ELR (cell line): ENCODE measurements at regions not wholly inside any gene's neighbourhood (a gene's known extent, or its start where the extent isn't known, plus 50 kb on each side); places are given as distances from the start of the nearest gene placed in this dataset.

Experiments used
- DNase-seq: peaks from one replicate; pipeline ENCODE4 v3.0.0-alpha.2; 2015; ENCODE audit warnings: low read depth

DNA sequence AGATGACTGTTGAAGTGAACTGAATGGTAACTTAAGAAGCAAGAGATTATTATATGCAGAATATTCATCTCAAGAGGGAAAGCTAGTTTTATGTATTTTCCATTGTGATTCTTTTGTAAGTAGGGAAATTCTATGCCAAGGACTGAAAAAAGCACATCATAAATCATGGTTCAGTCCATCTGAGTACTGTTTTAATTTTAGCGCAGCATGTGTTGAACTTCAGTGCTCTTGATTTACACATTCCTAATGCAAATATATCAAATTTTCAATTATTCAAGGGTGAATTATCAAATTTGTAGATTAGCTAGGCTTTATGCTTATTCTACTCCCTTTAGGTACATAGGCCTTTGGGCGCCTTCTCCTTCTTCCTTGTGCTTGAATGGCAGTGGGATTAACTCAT is 50.3 kb upstream of the TCF12 start:
- DNase-seq = no peak

DNA sequence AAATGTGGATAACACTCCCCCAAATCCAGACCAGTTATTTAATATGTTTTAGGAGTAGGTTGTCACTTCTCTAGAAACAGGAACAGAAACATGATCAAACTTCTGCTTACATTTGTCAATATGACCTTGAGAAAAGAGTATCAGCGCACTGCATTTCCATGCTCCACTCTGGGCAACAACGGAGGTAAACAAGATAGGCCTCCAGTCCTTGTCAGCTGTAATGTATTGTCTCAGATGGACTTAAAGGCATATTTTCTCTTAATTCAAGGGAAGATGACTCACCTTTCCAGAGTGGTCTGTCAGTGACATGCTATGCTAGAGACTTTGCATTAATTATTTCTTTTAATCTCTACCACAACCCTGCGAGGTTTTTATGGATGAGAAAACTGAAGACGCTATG is 51.6 kb upstream of the TCF12 start:
- peak; percentile 42 for DNase-seq

DNA sequence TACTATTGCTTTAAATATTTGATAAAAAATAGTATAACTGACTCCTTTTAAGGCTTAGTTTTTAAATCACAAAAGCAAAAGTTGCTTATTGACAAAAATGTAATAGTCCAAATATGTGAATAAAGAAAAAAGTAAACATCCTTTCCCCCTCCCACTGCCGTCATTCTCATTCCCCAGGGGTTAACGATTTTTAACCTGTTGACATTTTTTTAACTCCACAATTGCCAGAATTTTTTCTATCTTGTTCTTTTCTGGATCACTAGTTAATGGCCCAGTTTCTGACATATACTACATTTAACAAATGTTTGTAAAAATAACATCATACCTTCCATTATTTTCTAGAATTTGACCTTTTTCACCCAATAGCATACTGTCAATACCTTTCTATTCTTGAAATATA is 60.6 kb upstream of the TCF12 start:
- DNase-seq = no peak

DNA sequence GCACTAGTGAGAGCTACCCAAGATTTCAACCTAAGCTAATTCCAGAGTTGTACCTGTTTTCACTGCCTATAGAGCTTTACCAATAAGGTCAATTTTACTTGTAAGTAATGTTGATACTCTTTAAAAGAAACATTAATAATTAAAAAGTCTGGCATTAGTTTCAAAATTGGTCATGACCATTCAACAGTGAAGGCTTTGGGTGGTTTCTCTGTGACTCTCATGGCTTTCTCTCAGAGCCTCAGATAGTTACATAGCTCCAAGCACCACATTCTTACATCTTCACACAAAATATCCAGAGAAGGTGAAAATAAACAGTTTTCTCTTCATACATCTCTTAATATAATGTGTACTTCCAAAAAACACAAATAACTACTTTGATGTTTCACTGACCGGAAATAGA is 61.5 kb upstream of the TCF12 start:
- no peak for DNase-seq

DNA sequence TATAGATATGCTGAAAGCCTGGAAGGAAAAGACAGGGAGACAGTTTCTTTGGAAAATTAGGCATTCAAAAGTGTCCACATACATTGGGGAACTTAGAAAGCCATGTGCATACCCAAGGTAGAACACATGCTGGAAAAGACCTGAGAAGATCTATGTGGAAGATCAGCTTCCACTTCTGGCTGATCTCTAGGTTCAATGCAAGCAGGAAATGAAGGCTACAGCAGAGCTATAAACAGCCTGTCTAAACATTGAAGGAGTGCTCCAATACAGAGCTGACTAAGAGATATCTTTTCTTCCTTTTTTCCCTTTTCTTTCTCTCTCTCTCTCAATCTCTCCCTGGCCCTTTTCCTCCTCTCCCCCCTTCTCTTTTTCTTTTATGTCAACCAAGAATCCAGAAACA is 73.6 kb upstream of the TCF12 start:
- DNase-seq = no peak

DNA sequence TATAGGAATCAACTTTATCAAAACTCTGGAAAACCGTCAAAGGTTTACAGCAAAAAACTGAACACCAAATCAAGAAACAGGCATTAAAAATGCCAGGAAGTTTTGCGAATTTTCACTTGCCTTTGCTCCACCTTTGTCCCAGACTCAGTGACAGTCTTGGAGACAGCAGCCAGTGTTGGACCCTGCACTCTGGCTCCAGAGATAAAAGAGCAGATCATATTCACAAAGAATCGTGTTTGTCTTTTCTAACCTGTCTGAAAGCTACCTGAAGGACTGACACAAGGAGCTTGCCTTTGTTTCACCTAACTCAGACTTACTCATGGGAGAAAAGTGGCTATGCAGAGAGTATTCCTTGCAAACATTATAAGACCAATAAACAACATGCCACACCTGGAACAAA is 74.0 kb upstream of the TCF12 start:
- DNase-seq = no peak

DNA sequence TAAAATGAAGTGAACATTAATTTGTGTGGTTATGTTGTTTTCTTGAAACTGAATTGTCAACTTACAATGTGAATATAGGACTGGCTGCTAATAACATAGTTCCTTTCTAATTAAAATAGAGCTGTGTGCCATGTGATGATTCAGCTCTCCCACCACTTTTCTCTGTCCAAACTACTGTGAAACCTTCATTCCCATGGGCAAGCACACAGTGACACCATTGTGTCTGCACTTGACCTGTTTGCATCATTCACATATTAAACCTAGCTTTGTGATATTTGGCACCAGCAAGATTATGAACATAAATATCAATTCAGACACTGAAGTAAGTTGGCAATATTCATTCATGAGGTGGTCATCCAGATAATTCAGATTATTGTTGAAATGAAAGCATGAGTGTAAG is 78.8 kb upstream of the TCF12 start:
- no peak for DNase-seq

DNA sequence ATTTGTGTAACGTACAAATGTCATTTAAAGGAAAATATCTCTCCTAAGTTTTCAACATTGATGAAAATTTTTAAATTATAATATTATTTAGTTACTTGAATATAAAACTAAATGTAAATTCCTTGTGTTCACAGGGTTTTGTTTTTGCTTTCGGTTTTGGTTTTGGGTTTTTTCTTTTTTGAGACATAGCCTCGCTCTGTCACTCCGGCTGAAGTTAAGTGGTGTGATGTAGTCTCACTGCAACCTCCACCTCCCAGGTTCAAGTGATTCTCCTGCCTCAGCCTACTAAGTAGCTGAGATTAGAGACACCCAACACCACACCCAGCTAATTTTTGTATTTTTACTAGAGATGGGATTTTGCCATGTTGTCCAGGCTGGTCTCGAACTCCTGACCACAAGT is 79.3 kb upstream of the TCF12 start:
- no peak for DNase-seq

DNA sequence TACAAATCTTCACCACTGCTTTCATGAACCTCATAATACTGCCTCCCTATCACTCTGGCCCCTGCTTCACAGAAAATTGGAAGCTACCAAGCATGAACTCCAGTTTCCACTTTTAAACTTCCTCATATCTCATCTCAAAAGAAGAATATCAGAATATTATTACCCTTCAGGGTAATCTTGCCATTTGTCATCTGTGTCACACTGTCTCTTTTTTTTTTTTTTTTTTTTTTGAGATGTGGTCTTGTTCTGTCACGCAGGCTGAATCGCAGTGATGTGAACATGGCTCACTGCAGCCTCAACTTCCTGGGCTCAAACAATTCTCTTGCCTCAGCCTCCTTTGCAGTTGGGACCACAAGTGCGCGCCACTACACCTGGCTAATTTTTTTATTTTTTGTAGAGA is 80.4 kb upstream of the TCF12 start:
- no peak for DNase-seq

DNA sequence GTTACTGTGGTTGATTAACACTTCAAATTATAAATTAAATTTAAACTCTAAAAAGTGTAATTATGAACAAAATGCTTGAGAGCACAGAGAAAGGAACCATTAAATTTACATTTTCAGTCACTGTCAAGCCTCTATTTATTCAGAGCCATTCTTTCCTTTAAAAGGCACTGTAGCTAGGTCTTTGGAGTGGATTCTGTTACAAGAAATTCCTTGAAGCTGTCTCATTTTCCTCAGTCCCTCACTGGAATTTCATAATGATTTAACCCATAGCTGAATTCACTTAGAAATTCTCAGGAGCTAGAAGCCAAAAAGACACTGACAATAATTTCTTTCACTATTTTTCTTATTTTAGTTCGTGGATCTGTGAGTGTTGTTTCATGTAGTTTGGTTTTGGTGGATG is 81.2 kb upstream of the TCF12 start:
- DNase-seq = peak; percentile 29

DNA sequence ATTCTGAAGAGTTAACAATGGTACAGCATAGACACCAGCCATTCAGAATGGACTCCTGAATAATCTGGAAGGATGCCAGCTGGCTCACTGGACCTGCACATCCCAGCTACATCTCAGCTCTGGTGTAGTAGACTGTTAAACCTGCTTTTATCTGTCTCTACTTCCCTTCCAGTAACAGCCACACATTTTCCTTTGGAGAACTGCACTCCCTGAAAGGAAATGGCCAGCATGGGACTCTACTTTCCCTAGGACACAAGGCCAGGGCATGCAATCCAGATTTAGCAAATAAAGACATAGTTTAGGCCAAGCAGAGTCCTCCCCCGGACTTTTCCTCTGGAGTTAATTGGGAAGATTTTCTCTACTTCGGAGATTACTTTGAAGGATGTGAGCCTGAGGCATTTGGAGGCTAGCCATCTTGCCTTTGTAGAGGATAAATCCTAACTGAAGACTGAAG is 82.7 kb upstream of the TCF12 start:
- peak; percentile 8 for DNase-seq

DNA sequence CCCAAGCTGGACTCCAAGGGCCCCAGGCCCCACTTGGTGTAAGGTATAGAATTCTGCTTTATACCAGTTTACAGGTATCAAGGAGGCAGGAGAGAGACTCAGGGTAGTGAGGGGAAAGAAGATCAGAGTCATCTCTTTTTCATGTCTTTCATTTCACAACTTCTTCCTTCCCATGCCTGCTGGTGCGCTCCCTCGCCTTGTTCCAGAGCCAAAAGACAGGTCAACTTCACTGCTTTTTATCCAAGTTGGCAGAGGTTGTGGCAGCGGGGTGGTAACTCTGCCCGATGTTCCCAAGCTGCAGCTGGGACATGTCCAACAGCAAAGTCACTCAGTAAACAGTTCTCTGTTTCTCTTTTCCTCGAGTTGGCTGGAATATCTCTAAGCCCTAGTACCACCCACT is 86.3 kb upstream of the TCF12 start:
- DNase-seq = no peak

DNA sequence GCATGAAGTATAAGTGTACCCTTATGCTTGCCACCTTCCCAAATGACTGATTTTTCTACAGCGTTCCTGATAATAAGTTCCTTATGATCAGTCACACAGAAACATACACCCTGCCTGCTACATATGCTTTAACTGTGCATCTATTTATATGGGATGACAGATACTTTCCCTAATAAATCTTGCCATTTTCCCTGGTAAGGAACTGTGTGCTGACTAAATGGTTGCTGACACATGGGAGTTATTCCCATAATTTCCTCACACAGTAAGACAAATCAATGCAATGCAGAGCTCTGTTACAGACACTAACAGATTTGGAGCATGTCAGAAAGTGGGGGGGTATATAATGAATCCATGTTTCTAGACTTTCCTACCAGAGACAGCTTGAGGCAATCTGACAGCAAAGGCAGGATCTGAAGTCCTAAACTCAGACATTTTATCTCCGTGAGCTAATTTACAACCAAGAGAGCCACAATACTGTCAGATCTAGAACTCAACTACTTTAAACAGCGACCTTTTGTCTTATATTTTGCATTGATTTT is 86.9 kb upstream of the TCF12 start:
- no peak for DNase-seq

DNA sequence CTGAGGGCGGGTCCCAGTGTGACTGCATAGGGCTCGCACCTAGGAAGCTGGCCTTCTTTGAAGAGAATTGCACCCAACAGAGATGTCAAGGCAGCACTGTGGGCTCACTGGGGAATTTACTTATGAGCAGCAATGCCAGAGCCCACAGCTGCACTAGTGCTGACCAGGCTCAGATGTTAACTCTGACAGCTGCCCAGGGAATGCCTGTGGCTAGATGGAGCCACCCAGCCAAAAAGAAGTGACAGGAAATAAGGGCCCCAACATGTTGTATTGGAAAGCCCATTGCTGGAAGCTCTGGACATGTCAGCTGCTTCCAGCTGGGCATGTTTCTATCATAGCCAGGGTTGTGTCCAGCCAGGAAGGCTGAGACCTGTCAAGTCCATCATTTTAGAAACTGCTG is 90.9 kb upstream of the ZNF280D start:
- DNase-seq = no peak

DNA sequence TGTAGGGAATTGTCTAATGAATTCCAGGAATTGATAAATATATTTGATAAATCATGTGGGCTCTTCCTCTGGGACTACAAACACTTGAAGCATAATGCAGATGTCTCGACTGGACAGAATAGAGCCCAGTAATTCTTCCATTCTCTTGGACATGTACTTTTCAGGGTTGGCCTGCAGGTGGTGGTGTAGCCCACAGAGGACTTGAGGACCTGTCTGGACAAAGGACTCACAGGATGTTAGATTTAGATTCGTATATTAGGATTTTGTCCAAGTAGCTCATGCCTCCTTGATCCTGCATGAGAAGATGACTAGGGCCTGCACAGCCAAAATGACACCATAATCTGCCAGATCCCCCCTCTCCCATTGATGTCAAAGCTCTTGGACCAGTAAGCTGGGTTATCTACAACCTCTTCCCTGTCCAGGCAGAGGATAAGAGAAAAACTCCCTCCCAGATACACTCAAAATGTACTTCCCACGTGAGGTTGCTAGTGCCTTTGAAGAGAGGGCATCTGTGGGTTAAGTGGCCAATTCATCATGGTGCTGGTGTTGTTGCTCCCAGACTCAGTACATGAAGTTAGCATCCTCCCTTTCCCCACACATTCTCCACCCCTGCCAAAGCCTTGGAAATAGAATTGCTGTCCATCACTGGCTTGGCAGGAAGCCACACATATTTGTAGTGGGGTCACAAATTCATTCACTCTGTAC is 88.6 kb upstream of the ZNF280D start:
- DNase-seq = peak; percentile 67

DNA sequence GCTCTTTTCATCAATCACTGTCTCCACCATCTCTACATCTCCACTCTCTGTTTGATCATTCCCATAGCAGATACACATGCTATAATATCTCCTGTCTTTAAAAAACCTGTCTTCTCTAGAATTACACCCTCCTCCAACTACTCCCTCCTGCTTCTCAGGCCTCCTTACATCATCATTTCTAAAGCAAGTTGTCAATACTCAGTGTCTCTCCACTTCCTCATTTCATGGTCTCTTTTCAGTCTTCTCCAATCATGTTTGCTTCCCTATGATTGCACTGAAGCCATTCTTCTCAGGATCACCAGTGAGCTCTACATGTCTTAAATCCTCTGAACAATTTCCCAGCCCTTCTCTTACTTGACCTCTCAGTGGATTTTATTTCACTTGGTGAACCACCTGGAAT is 87.0 kb upstream of the ZNF280D start:
- DNase-seq = no peak

DNA sequence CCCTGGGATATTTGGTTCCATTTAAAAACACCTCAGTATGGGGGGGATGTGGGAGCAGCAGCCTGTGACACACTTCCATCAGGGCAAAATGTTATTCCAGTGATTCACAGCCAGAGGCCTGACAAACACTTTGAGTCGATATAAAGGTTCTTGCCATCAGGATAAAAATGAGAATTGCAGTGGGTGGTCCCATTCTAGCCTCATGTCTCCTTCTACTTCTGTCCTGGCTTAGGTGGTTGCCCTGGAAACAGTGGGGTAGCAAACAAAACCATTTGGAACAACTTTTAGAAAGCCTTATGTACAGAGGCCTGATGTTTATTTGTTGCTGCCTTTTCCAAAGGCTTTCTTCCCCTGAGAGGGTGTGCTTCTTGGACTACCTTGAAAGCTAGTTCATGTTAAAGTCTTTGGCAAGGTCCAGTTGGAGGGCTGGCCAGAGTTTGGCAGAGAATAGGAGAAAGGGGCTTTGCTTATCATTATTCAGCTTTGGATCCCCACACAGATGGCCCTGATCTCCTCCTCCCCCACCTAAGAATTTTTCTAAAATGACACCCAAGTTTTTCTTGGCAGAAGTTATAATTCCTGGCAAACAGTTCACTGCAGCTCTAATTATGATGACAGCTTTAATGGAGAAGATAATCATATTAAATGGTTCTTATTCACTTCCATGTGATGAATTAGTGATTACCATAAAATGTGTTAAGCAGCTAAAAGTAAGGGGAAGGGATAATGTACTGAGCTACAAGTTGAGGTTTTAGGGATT is 84.2 kb upstream of the ZNF280D start:
- peak; percentile 64 for DNase-seq

DNA sequence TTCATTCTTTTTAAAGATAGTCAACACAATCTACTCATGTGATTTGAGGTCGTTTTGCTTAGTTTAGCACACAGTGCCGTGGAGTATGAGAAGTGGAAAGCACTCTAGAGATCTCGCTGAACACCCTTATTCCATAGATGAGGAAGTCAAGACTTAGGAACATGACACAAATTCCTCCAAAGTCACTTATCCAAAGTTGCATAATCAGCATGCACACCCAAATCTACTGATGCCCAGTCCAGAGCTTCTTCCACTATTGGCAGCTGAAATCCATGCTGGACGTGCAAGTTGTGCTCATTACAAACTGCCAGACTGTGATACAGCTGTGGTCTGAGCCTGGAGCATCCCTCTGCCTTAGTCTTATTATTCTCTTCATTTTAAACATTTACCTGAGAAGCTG is 83.5 kb upstream of the ZNF280D start:
- DNase-seq = no peak

DNA sequence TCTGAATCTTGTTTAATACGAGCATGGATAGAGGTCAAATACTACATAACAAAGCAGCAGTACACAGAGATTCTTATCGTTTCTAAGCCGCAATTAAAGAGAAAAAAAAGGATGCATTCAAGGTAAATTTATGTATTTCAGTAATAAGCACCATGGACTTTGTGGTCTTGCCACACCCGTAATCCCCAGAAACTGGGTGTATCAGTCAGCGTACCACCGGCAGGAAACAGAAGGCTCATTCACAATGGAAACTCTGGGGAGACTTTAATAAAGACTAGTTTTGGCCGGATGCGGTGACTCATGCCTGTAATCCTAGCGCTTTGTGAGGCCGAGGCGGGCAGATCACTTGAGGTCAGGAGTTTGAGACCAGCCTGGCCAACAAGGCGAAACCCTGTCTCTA is 81.9 kb upstream of the ZNF280D start:
- no peak for DNase-seq

DNA sequence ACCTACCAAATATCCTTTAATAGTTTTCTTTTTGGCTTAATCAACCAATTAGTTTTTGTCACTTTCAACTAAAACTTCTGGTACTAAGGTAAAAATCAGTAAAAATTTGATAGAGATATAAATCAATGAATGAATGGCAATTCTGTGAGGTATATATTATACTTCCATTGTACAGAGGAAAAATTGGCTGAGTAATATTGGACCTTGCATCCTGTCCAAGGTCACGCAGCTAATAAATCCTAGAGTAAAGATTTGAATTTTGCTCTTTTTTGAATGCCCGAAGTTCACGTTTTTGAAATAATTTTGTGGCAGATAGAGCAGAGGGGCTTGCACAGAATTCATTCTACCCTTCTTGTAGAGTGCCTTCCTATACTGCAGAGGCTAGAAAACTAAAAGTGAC is 81.1 kb upstream of the ZNF280D start:
- no peak for DNase-seq

DNA sequence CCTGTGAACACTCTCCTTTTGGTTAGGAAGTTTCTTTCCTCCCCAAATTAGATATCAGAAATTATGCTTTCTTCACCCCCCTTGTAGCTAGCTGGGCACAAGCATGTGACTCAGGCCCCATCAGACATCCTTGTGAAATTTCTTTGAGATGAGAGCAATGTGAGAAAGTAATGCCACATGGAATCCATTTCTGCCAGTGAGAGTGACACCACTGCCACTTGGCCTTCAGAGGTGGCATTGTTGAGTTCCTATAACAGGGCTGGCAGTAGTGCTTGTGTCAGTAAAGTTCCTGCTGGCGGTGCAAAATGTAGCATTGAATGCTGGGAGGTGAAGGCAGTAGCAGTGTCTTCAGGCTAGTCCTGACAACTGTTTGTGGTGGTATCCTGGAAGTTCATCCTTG is 80.7 kb upstream of the ZNF280D start:
- DNase-seq = peak; percentile 17

DNA sequence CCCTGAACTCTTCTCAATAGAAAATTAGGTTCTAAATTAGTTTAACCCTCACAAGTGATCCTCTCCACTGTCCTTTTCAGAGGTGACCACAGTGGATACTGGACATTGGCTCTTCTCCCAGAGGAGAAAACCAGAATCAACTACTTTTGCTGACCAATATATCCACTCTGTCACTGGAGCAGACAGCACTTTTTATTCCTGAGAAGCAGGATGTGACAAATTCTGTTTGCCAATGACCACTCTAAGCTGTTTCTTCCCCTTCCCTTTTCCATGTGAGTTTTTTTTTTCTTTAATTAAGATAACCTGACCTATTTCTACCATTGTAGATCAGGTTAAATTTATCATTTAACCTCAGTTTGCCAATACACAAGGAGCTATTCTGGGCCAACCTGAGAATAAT is 79.7 kb upstream of the ZNF280D start:
- DNase-seq = no peak

DNA sequence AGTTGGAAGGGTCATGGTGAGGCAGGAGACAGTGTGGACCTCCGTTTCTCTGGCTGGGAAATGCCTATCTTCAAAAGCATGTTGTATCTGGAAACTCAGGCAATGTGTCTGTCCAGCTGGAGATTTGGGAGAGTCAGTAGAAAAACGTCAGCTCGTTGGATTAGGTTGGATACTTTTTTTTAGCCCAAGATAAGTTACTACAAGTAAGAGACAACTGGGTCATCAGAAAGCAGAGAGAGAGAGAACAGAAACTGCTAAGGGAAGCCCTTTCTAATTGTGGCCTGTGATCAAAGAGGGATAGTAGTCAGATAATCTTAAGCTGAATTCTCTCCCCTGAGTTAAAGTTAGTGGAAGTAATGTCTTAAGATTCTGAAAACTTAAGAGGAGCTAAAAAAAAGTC is 78.9 kb upstream of the ZNF280D start:
- no peak for DNase-seq

DNA sequence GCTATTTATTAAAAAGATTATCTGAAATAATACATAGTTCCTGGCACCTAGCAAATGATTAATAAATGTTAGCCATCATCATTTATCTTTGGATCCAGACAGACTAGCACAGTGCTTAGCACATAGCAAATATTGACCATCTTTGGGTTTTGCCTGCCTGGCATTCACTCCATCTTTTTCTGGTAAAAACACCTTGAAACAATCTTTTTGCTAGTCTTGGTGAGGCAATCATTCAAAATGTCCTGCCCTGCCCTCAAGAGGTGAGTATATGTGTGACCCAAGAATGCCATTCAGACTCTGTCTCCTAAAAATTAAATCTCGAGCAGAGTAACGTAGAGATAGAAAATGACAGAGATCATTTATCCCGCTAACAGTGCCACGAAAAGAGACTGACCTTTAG is 78.3 kb upstream of the ZNF280D start:
- DNase-seq = no peak
